A549 (cell line): ENCODE measurements at regions not wholly inside any gene's neighbourhood (a gene's known extent, or its start where the extent isn't known, plus 50 kb on each side); places are given as distances from the start of the nearest gene placed in this dataset.
A peak's percentile ranks its signal among the peaks of the same experiment; 100 is the strongest.

Experiments used
- ATAC-seq, 2 experiments: fragments of 200-7000 bp in 1 of 2; fragments of >200 bp in 1 of 2; cut with Nextera tagmentation in 1 of 2; cut with Tn5 transposase in 1 of 2; 3 replicates each; pipeline versions ENCODE4 v1.8.0 to v1.9.1; 2018 to 2020; ENCODE audit warnings: mild to moderate bottlenecking in 1 of 2, moderate library complexity in 1 of 2
- CTCF ChIA-PET: fragments of 300-600 bp; sonication (Branson Sonifier 250); formaldehyde crosslinking; extraction: SDS; loops from one replicate; lab custom pipeline; 2021; ENCODE audit warnings: antibody characterized with exemption, inconsistent platforms; lab: Yijun Ruan, JAX
- POLR2A ChIA-PET: fragments of 350-600 bp; formaldehyde crosslinking; extraction: SDS; loops from one replicate; lab custom pipeline; 2021; ENCODE audit warnings: antibody characterized with exemption, inconsistent platforms; lab: Yijun Ruan, JAX
- DNase-seq, 2 experiments: peaks; one replicate each; pipeline versions ENCODE4 v3.0.0 to v3.0.0-alpha.2; 2011 to 2016; ENCODE audit warnings: low read depth in 1 of 2, low spot score in 1 of 2
- FAIRE-seq: peaks from 2 replicates; lab custom pipeline; 2011; peaks lifted over from hg19 to GRCh38; lab: Jason Lieb, UNC
- H3K27ac ChIP-seq, 2 experiments: fragments of >200 bp; sonication (Bioruptor Twin); formaldehyde crosslinking; 3 replicates each; pipeline ENCODE4 v1.5.1; 2016 to 2017
- H3K4me1 ChIP-seq: fragments of >200 bp; sonication (Bioruptor Twin); formaldehyde crosslinking; 3 replicates; pipeline ENCODE4 v1.6.1; 2016
- H3K4me2 ChIP-seq: fragments of >200 bp; sonication (Bioruptor Twin); formaldehyde crosslinking; 3 replicates; pipeline ENCODE4 v1.6.1; 2016
- H3K4me3 ChIP-seq: fragments of >200 bp; sonication (Bioruptor Twin); formaldehyde crosslinking; 3 replicates; pipeline ENCODE4 v1.5.1; 2016
- H3K9me3 ChIP-seq: fragments of >200 bp; sonication (Bioruptor Twin); formaldehyde crosslinking; 3 replicates; pipeline ENCODE4 v1.6.1; 2016
- CBX2 ChIP-seq: fragments of 200-600 bp; sonication (generic); IDR thresholded peaks from 2 replicates; pipeline ENCODE4 v1.6.1; 2016; ENCODE audit warnings: low read depth, mild to moderate bottlenecking, borderline replicate concordance
- CBX8 ChIP-seq: fragments of 200-600 bp; sonication (generic); IDR thresholded peaks from 2 replicates; pipeline ENCODE4 v1.6.1; 2016
- CEBPB ChIP-seq, 2 experiments: fragments of >200 bp in 1 of 2; sonication (Bioruptor Twin) in 1 of 2; formaldehyde crosslinking in 1 of 2; IDR thresholded peaks; 2 replicates each; pipeline ENCODE4 v1.6.1; 2012 to 2016
- EHMT2 ChIP-seq: fragments of 200-600 bp; sonication (generic); IDR thresholded peaks from 2 replicates; pipeline ENCODE4 v1.6.1; 2016; ENCODE audit warnings: antibody characterized with exemption, low read depth, mild to moderate bottlenecking, moderate library complexity
- EP300 ChIP-seq, 2 experiments: fragments of >200 bp; sonication (Bioruptor Twin); formaldehyde crosslinking; IDR thresholded peaks; 2 replicates in 1 of 2; 3 replicates in 1 of 2; pipeline ENCODE4 v1.6.1; 2016 to 2017
- ESRRA ChIP-seq: fragments of 150-350 bp; IDR thresholded peaks from 2 replicates; pipeline ENCODE4 v1.6.1; 2014; ENCODE audit warnings: mild to moderate bottlenecking, low read length, borderline replicate concordance
- FOXS1 ChIP-seq: fragments of 250-450 bp; sonication (Bioruptor Pico); IDR thresholded peaks from 2 replicates; pipeline ENCODE4 v1.5.0; 2020; ENCODE audit warnings: mild to moderate bottlenecking, moderate library complexity
- HDAC2 ChIP-seq: fragments of 200-600 bp; sonication (generic); IDR thresholded peaks from 2 replicates; pipeline ENCODE4 v1.6.1; 2016
- HOXA7 ChIP-seq: fragments of 250-450 bp; sonication (Bioruptor Pico); IDR thresholded peaks from 2 replicates; pipeline ENCODE4 v1.5.0; 2020; ENCODE audit warnings: mild to moderate bottlenecking, moderate library complexity
- HOXB13 ChIP-seq: fragments of 250-450 bp; sonication (Bioruptor Pico); IDR thresholded peaks from 2 replicates; pipeline ENCODE4 v1.5.0; 2020; ENCODE audit warnings: low read depth, mild to moderate bottlenecking, moderate library complexity
- JUNB ChIP-seq: fragments of >200 bp; sonication (Bioruptor Twin); formaldehyde crosslinking; IDR thresholded peaks from 2 replicates; pipeline ENCODE4 v1.6.1; 2016
- KDM1A ChIP-seq: fragments of 200-600 bp; sonication (generic); IDR thresholded peaks from 2 replicates; pipeline ENCODE4 v1.6.1; 2016; ENCODE audit warnings: low read depth, mild to moderate bottlenecking
- MAFK ChIP-seq: fragments of 450-650 bp; IDR thresholded peaks from 2 replicates; pipeline ENCODE4 v1.6.1; 2014; ENCODE audit not compliant: partially characterized antibody
- MYC ChIP-seq: IDR thresholded peaks from 2 replicates; pipeline ENCODE4 v1.6.1; 2012; ENCODE audit warnings: mild to moderate bottlenecking, inconsistent platforms, low read length, improper control_type of control experiment, borderline replicate concordance
- NFE2L2 ChIP-seq: fragments of 150-350 bp; conservative IDR thresholded peaks from 2 replicates; pipeline ENCODE4 v1.6.1; 2014; ENCODE audit warnings: low read length
- PHF8 ChIP-seq: fragments of 200-600 bp; sonication (generic); IDR thresholded peaks from 2 replicates; pipeline ENCODE4 v1.6.1; 2016; ENCODE audit warnings: low read depth, mild to moderate bottlenecking, antibody characterized with exemption, moderate library complexity, borderline replicate concordance
- RARB ChIP-seq: fragments of 250-450 bp; sonication (Bioruptor Pico); IDR thresholded peaks from 2 replicates; pipeline ENCODE4 v1.8.0; 2021; ENCODE audit warnings: mild to moderate bottlenecking, moderate library complexity
- RCOR1 ChIP-seq: fragments of 150-350 bp; IDR thresholded peaks from 2 replicates; pipeline ENCODE4 v1.6.1; 2014; ENCODE audit warnings: antibody characterized with exemption, low read length, low read depth
- RNF2 ChIP-seq: fragments of 200-600 bp; sonication (generic); IDR thresholded peaks from 2 replicates; pipeline ENCODE4 v1.6.1; 2016; ENCODE audit warnings: low read depth, mild to moderate bottlenecking, antibody characterized with exemption, moderate library complexity, borderline replicate concordance
- ZC3H11A ChIP-seq: fragments of 450-650 bp; IDR thresholded peaks from 2 replicates; pipeline ENCODE4 v1.6.1; 2014; ENCODE audit warnings: antibody characterized with exemption, mild to moderate bottlenecking
- ZNF302 ChIP-seq: fragments of 250-450 bp; sonication (Bioruptor Pico); IDR thresholded peaks from 2 replicates; pipeline ENCODE4 v1.9.0; 2021; ENCODE audit warnings: inconsistent platforms, mild to moderate bottlenecking, moderate library complexity
- WGBS: methylation state at CpG from one replicate; pipeline ENCODE4 v1.1.6; 2017; ENCODE audit errors: missing lambda C conversion rate; 5-methylcytosine and 5-hydroxymethylcytosine counted together
- TF ChIP-seq, protein P1 (sequence below): fragments of >200 bp; sonication (Bioruptor Twin); formaldehyde crosslinking; IDR thresholded peaks from 3 replicates; pipeline ENCODE4 v1.5.1; 2016
- TF ChIP-seq, protein P2 (sequence below): fragments of >200 bp; sonication (Bioruptor Twin); formaldehyde crosslinking; IDR thresholded peaks from 2 replicates; pipeline ENCODE4 v1.6.1; 2016
- TF ChIP-seq, protein P3 (sequence below): fragments of 250-450 bp; sonication (Bioruptor Pico); IDR thresholded peaks from 2 replicates; pipeline ENCODE4 v1.5.0; 2020; ENCODE audit warnings: low read depth, mild to moderate bottlenecking, moderate library complexity
- TF ChIP-seq, protein P4 (sequence below): fragments of 250-450 bp; sonication (Bioruptor Pico); IDR thresholded peaks from 2 replicates; pipeline ENCODE4 v1.5.0; 2021; ENCODE audit warnings: mild to moderate bottlenecking, moderate library complexity, borderline replicate concordance

DNA sequence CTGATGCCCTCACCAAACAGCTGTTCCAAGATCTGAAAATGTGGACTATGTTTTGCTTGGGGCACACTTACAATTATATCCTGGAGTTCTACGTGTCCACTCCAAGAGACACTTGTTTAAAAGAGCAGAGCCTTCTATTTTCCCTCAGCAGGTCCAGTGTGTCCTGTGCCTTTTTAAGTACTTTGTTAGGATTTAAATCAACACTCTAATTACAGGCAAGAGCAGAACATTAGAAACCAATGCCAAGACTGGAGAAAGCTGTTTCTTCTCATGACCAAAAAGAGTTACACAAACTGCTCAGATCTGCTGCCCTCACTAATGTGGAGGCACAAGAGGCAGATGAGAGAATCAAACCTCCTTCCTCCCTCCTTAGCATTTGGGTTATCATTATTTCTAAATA lies 452.9 kb downstream of the LMO4 start:
- FAIRE-seq (no peak), ATAC-seq (no peak), DNase-seq (no peak)
- ChIA-PET POLR2A (no interaction called here), CTCF (interaction anchor here (0.7 kb wide), 1 partner anchor 529 kb away, joined by 4 read pairs; no protein-coding TSS in a partner anchor)
- Histone ChIP-seq H3K4me2 (no peak overlapping the region), H3K4me3 (no peak overlapping the region), H3K4me1 (0 out of 3 replicates have a peak, but pooled peaks cover 3% of the 10 kb centered on the region), H3K27ac (no peak overlapping the region), H3K9me3 (no peaks in the 10 kb centered on the region)
- no peak for TF ChIP-seq EP300 (IDR thresholded peaks at IDR 0.05)
- no peak for TF ChIP-seq PHF8
- 100% methylated on average over 1 of the region's 1 CpG for WGBS

DNA sequence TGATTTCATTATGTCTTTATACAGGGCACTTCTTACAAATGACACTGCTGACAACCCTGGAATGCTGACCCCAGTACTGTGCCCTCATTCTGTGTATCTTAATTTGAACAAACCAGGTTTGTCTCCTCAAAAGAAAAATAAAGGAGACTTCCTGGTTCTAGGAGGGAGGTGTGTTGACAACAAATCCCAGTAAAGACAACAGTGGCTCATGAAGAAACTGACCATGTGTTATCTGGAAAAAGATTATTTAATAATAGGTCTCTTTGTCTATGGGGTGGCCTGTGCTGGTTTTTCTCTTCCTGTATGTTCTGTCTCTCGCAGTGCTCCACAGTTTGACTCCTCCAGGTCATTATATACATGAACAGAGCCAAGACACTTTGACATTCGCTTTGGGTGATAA lies 454.6 kb downstream of the LMO4 start:
- no peak overlapping the region for H3K4me3 ChIP-seq
- TF ChIP-seq RNF2 (no peak), CEBPB (IDR thresholded peaks at IDR 0.05) (no peak), ESRRA (no peak), KDM1A (no peak), CBX2 (no peak), CBX8 (no peak), HDAC2 (no peak)
- TF ChIP-seq, protein P1, sequence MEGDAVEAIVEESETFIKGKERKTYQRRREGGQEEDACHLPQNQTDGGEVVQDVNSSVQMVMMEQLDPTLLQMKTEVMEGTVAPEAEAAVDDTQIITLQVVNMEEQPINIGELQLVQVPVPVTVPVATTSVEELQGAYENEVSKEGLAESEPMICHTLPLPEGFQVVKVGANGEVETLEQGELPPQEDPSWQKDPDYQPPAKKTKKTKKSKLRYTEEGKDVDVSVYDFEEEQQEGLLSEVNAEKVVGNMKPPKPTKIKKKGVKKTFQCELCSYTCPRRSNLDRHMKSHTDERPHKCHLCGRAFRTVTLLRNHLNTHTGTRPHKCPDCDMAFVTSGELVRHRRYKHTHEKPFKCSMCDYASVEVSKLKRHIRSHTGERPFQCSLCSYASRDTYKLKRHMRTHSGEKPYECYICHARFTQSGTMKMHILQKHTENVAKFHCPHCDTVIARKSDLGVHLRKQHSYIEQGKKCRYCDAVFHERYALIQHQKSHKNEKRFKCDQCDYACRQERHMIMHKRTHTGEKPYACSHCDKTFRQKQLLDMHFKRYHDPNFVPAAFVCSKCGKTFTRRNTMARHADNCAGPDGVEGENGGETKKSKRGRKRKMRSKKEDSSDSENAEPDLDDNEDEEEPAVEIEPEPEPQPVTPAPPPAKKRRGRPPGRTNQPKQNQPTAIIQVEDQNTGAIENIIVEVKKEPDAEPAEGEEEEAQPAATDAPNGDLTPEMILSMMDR: no peak
- TF ChIP-seq, protein P2, sequence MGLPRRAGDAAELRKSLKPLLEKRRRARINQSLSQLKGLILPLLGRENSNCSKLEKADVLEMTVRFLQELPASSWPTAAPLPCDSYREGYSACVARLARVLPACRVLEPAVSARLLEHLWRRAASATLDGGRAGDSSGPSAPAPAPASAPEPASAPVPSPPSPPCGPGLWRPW: no peak
- TF ChIP-seq, protein P3, sequence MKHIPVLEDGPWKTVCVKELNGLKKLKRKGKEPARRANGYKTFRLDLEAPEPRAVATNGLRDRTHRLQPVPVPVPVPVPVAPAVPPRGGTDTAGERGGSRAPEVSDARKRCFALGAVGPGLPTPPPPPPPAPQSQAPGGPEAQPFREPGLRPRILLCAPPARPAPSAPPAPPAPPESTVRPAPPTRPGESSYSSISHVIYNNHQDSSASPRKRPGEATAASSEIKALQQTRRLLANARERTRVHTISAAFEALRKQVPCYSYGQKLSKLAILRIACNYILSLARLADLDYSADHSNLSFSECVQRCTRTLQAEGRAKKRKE (CRISPR knock-in tag): no peak
- TF ChIP-seq, protein P4, sequence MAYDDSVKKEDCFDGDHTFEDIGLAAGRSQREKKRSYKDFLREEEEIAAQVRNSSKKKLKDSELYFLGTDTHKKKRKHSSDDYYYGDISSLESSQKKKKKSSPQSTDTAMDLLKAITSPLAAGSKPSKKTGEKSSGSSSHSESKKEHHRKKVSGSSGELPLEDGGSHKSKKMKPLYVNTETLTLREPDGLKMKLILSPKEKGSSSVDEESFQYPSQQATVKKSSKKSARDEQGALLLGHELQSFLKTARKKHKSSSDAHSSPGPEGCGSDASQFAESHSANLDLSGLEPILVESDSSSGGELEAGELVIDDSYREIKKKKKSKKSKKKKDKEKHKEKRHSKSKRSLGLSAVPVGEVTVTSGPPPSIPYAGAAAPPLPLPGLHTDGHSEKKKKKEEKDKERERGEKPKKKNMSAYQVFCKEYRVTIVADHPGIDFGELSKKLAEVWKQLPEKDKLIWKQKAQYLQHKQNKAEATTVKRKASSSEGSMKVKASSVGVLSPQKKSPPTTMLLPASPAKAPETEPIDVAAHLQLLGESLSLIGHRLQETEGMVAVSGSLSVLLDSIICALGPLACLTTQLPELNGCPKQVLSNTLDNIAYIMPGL (CRISPR knock-in tag): no peak
- ATAC-seq (no peak), FAIRE-seq (no peak), DNase-seq (no peak)
- ChIA-PET CTCF (no interaction called here), POLR2A (no interaction called here)
- H3K27ac ChIP-seq: no peak overlapping the region
- no peak overlapping the region for H3K4me2 ChIP-seq
- H3K4me1 ChIP-seq: 0 out of 3 replicates have a peak, but pooled peaks cover 7% of the 10 kb centered on the region
- 94% methylated on average over 2 of the region's 2 CpGs for WGBS
- no peaks in the 10 kb centered on the region for H3K9me3 ChIP-seq

DNA sequence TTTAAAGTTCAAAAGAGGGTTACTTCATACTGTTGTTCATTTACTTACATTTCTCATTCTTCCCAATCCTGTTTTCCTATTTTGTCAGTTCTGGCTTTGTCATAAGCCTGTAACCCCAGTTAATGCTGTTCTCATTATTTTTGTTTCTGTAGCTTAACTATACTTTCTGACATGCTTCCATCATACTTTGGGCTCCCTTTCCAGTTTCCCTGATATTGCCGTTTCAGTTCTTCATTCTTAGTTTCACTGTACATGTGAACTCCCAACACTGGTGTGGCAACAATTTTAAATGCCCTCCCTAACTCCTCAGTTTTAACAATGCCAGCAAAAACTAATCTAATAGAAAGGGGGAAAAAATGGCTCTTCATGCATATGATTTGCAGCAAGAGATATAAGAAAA lies 456.7 kb downstream of the LMO4 start:
- POLR2A ChIA-PET: no interaction called here
- FAIRE-seq: no peak

DNA sequence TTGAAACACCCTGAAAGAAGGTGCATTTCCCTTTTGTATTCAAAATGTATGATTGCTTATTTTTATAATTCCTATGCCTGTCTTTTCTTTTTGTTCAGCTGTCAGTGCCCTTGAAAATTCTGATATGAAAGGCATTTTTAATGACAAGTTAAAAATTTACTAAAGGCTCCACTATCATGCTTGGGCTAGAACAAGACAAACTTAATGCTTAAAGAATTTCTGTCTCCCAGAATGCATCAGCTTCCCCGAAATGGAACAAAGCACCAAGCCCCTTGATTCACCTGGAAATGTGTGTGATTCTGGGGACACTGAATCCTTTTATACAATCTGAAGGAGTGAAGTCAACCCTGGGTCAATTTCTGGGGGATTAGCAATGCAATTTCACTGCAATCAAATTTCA lies 457.5 kb downstream of the LMO4 start:
- WGBS: no CpG with 5 or more reads among the region's 1 CpG
- H3K4me2 ChIP-seq: 0 out of 3 replicates have a peak overlapping the region, but pooled peaks have one; percentile 26
- peak overlapping the region in 1 of 2 experiments; percentile 44; a peak in 1 of 6 replicates for H3K27ac ChIP-seq
- no peak for FAIRE-seq
- POLR2A ChIA-PET: no interaction called here
- CTCF ChIA-PET: interaction anchor here (1.1 kb wide), 1 partner anchor 215 kb away, joined by 3 read pairs; no protein-coding TSS in a partner anchor
- H3K4me3 ChIP-seq: no peak overlapping the region
- no peak for DNase-seq
- ATAC-seq: no peak
- H3K9me3 ChIP-seq: no peaks in the 10 kb centered on the region
- 0 out of 3 replicates have a peak, but pooled peaks cover 7% of the 10 kb centered on the region for H3K4me1 ChIP-seq
- TF ChIP-seq JUNB (no peak), ESRRA (no peak), HOXA7 (no peak), ZC3H11A (no peak), MYC (no peak), HOXB13 (no peak), RCOR1 (no peak), RARB (no peak), MAFK (no peak), ZNF302 (CRISPR knock-in tag) (no peak)
- TF ChIP-seq, protein P2: no peak
- TF ChIP-seq, protein P1: no peak

More for the DNA sequence above, 456.7 kb downstream of the LMO4 start:
- no peak for TF ChIP-seq NFE2L2
- no peak for TF ChIP-seq ESRRA
- TF ChIP-seq FOXS1: no peak
- TF ChIP-seq KDM1A: no peak
- TF ChIP-seq EHMT2: no peak
- DNase-seq (no peak), ATAC-seq (no peak)
- Histone ChIP-seq H3K27ac (no peak overlapping the region), H3K4me1 (0 out of 3 replicates have a peak, but pooled peaks cover 7% of the 10 kb centered on the region), H3K4me3 (no peak overlapping the region), H3K9me3 (no peaks in the 10 kb centered on the region), H3K4me2 (no peak overlapping the region)
- CTCF ChIA-PET: no interaction called here
- 96% methylated on average over 1 of the region's 1 CpG for WGBS
